ENCODE measurements at regions not wholly inside any gene's neighbourhood (a gene's known extent, or its start where the extent isn't known, plus 50 kb on each side); places are given as distances from the start of the nearest gene placed in this dataset.
"Not testable (repeated sequence)": the region's sequence is repeated elsewhere in the genome, so short reads cannot be mapped to it uniquely, and the experiment has no call there.

DNA sequence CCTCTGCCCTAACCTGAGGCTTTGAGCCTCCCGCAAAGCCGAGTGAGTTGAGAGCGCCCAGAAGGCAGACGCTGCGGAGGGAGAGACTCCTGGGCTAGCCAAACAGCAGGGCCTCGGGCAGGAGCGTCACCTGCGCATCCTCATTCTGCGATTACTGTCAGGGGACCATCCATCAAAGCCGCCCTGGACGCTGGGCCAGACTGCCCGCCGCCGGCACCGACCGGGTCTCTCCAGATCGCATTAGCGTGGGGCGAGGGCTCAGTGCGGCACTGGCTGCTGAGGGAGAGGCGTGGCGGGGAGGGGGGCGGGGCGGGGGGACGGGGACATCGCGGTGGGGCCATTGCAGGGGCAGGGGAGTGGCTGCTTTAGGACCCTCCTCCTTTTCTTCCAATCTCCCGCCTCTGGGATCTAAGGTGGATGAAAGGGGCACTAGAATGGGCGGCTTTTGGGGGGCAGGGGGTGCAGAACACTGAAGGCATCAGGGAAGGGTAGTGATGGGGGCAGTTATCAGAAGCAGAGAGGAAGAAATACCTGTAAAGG, 465.7 kb downstream of the CNTNAP3B start:
- H3K4me2 ChIP-seq (ENCODE audit: low read length) = not testable (repeated sequence)
- no CpG with 5 or more reads among the region's 29 CpGs for WGBS (ENCODE audit: extremely low coverage, insufficient coverage, low lambda C conversion rate)
- DNase-seq = peak; percentile 7

DNA sequence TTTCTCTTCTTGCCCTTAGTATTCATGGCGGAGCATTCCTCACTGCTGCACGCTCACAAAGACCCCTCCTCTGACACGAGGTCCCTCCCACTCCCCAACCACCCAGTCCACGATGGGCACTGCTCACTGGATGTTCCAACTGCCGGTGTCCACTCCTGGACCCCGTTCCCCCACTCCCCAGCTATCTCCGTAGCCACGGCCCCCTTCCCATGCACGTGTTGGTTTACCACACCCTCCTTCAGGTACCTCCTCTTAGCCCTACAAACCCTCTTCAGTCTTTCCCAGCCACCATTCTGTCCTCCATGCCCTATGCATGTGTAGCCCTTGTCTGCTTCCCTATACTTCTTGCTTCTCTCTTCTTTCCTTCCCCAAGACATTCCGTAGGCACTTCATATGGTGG, 469.6 kb upstream of the ZNG1F start:
- H3K56ac ChIP-seq (ENCODE audit: low read length); H3K36me3 ChIP-seq (ENCODE audit: control insufficient read depth, insufficient read depth, low read length); H2BK5ac ChIP-seq (ENCODE audit: low read length); H3K4me2 ChIP-seq (ENCODE audit: low read length); H3K4ac ChIP-seq (ENCODE audit: low read depth, low read length); H2BK120ac ChIP-seq (ENCODE audit: low read depth, low read length); H3K4me1 ChIP-seq (ENCODE audit: control insufficient read depth, low read depth, low read length); H4K5ac ChIP-seq (ENCODE audit: low read length); DNase-seq; H4K8ac ChIP-seq (ENCODE audit: low read depth, low read length); H3K79me1 ChIP-seq (ENCODE audit: low read length); H3K18ac ChIP-seq (ENCODE audit: low read length); H3K23ac ChIP-seq (ENCODE audit: low read length); H2BK15ac ChIP-seq (replicated peaks; ENCODE audit: low read depth); H3K27ac ChIP-seq (ENCODE audit: low read depth, low read length); H3K79me2 ChIP-seq (ENCODE audit: control insufficient read depth, insufficient read depth, low read length); H2AK5ac ChIP-seq (ENCODE audit: low read length); H3K27me3 ChIP-seq (ENCODE audit: insufficient read depth, low read length, poor library complexity); H3K4me3 ChIP-seq (ENCODE audit: low read length); H3K9ac ChIP-seq (ENCODE audit: low read length): not testable (repeated sequence)
- no CpG with 5 or more reads among the region's 10 CpGs for WGBS (ENCODE audit: extremely low coverage, insufficient coverage, low lambda C conversion rate)

More for the DNA sequence above, 465.7 kb downstream of the CNTNAP3B start:
- H3K56ac ChIP-seq (ENCODE audit: low read length); H2BK15ac ChIP-seq (replicated peaks; ENCODE audit: low read depth); H3K27ac ChIP-seq (ENCODE audit: low read depth, low read length); H4K8ac ChIP-seq (ENCODE audit: low read depth, low read length); H3K4ac ChIP-seq (ENCODE audit: low read depth, low read length); H3K4me3 ChIP-seq (ENCODE audit: low read length); H3K9ac ChIP-seq (ENCODE audit: low read length); H2BK120ac ChIP-seq (ENCODE audit: low read depth, low read length); H2AK5ac ChIP-seq (ENCODE audit: low read length); H2BK5ac ChIP-seq (ENCODE audit: low read length); H3K27me3 ChIP-seq (ENCODE audit: insufficient read depth, low read length, poor library complexity); H3K18ac ChIP-seq (ENCODE audit: low read length); H4K5ac ChIP-seq (ENCODE audit: low read length); H3K23ac ChIP-seq (ENCODE audit: low read length); H3K79me2 ChIP-seq (ENCODE audit: control insufficient read depth, insufficient read depth, low read length); H3K4me1 ChIP-seq (ENCODE audit: control insufficient read depth, low read depth, low read length); H3K79me1 ChIP-seq (ENCODE audit: low read length); H3K36me3 ChIP-seq (ENCODE audit: control insufficient read depth, insufficient read depth, low read length): not testable (repeated sequence)

DNA sequence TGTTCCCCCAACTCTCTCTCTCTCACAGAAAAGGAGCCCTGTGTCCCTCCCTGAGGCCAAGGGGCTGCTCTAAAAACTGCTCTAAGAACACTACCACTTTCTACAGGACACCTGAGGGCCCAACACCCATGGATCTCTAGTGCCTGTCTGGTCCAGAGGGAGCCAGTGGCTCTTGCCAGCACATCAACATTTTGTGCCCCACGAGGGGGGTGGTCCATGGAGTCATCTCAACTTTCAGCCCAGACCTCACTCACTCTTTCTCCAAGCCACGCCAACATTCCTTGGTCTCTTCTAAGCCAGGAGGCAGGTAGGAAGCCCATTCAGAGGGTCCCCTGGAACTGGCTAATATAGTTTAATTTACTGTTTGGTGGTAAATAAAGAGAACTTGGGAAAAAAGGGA, 469.0 kb upstream of the ZNG1F start:
- no CpG with 5 or more reads among the region's 2 CpGs for WGBS (ENCODE audit: extremely low coverage, insufficient coverage, low lambda C conversion rate)
- H3K27ac ChIP-seq (ENCODE audit: low read depth, low read length); H2BK15ac ChIP-seq (replicated peaks; ENCODE audit: low read depth): not testable (repeated sequence)

DNA sequence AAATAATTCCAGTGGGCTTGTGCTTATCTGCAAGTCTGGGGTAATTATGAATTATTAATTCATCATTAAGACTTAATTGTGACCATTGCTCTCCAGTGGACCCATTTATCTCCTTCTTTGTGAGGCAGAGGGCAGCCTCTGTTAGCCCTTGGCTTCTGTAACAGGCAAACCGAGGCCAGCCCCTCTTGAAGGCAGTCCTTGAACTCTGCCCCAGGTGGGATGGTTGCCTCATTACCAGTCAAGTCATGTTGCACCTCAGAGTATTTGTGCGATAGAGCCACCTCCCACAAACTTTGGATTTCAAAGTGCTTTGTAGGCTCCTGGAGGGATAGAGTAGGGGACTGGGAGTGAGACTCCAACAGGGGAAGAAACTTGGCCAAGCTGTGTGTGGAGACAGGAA, 468.0 kb upstream of the ZNG1F start:
- H4K8ac ChIP-seq (ENCODE audit: low read depth, low read length); H3K56ac ChIP-seq (ENCODE audit: low read length); H3K23ac ChIP-seq (ENCODE audit: low read length); H3K27ac ChIP-seq (ENCODE audit: low read depth, low read length); H4K5ac ChIP-seq (ENCODE audit: low read length); H3K79me1 ChIP-seq (ENCODE audit: low read length); H3K9ac ChIP-seq (ENCODE audit: low read length); H2BK5ac ChIP-seq (ENCODE audit: low read length); H3K4me1 ChIP-seq (ENCODE audit: control insufficient read depth, low read depth, low read length); H2BK120ac ChIP-seq (ENCODE audit: low read depth, low read length); H2BK15ac ChIP-seq (replicated peaks; ENCODE audit: low read depth); H3K4me3 ChIP-seq (ENCODE audit: low read length); H3K27me3 ChIP-seq (ENCODE audit: insufficient read depth, low read length, poor library complexity); H3K36me3 ChIP-seq (ENCODE audit: control insufficient read depth, insufficient read depth, low read length); DNase-seq; H2AK5ac ChIP-seq (ENCODE audit: low read length); H3K4ac ChIP-seq (ENCODE audit: low read depth, low read length); H3K4me2 ChIP-seq (ENCODE audit: low read length); H3K79me2 ChIP-seq (ENCODE audit: control insufficient read depth, insufficient read depth, low read length); H3K18ac ChIP-seq (ENCODE audit: low read length): not testable (repeated sequence)
- WGBS (ENCODE audit: extremely low coverage, insufficient coverage, low lambda C conversion rate) = no CpG with 5 or more reads among the region's 2 CpGs

More for the DNA sequence above, 469.0 kb upstream of the ZNG1F start:
- not testable (repeated sequence) for H3K79me2 ChIP-seq (ENCODE audit: control insufficient read depth, insufficient read depth, low read length); H3K79me1 ChIP-seq (ENCODE audit: low read length); H3K36me3 ChIP-seq (ENCODE audit: control insufficient read depth, insufficient read depth, low read length); H3K27me3 ChIP-seq (ENCODE audit: insufficient read depth, low read length, poor library complexity); H2BK120ac ChIP-seq (ENCODE audit: low read depth, low read length); H2AK5ac ChIP-seq (ENCODE audit: low read length); DNase-seq; H2BK5ac ChIP-seq (ENCODE audit: low read length); H3K4me3 ChIP-seq (ENCODE audit: low read length); H3K9ac ChIP-seq (ENCODE audit: low read length); H3K23ac ChIP-seq (ENCODE audit: low read length); H3K4me2 ChIP-seq (ENCODE audit: low read length); H4K5ac ChIP-seq (ENCODE audit: low read length); H3K56ac ChIP-seq (ENCODE audit: low read length); H3K4me1 ChIP-seq (ENCODE audit: control insufficient read depth, low read depth, low read length); H3K4ac ChIP-seq (ENCODE audit: low read depth, low read length); H3K18ac ChIP-seq (ENCODE audit: low read length); H4K8ac ChIP-seq (ENCODE audit: low read depth, low read length)

DNA sequence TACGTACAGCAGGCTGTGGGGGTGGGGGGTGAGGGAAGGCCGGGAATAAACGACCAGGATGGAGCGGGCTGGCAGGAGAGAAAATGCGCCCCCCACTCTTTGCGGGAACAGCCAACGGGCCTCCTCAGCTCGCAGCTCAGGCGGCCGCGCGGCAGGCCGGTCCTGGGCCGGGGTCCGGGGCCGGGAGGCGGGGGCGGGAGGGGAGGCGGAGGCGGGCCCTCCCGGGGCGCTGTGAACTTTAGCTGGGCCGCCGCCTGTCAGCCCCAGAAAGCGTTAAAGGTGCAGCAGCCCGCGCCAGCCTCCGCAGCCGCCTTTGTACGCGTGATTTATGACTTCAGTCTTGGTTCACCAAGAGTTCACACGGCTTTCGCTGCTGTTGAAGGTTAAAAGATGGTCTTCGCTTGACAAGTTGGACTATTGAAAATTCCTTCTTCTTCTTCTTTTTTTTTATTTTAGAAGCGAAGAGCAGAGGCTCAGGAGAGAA, 466.0 kb upstream of the ZNG1F start:
- not testable (repeated sequence) for H3K18ac ChIP-seq (ENCODE audit: low read length); H4K5ac ChIP-seq (ENCODE audit: low read length); H3K27me3 ChIP-seq (ENCODE audit: insufficient read depth, low read length, poor library complexity); H3K56ac ChIP-seq (ENCODE audit: low read length); H2AK5ac ChIP-seq (ENCODE audit: low read length); H3K4me3 ChIP-seq (ENCODE audit: low read length); H4K8ac ChIP-seq (ENCODE audit: low read depth, low read length); H3K36me3 ChIP-seq (ENCODE audit: control insufficient read depth, insufficient read depth, low read length); H3K9ac ChIP-seq (ENCODE audit: low read length); H3K4me2 ChIP-seq (ENCODE audit: low read length); H3K23ac ChIP-seq (ENCODE audit: low read length); H3K4ac ChIP-seq (ENCODE audit: low read depth, low read length); H2BK5ac ChIP-seq (ENCODE audit: low read length); H3K4me1 ChIP-seq (ENCODE audit: control insufficient read depth, low read depth, low read length); H3K79me2 ChIP-seq (ENCODE audit: control insufficient read depth, insufficient read depth, low read length); H2BK120ac ChIP-seq (ENCODE audit: low read depth, low read length); H3K27ac ChIP-seq (ENCODE audit: low read depth, low read length); H2BK15ac ChIP-seq (replicated peaks; ENCODE audit: low read depth); H3K79me1 ChIP-seq (ENCODE audit: low read length)
- DNase-seq = peak; percentile 0
- no CpG with 5 or more reads among the region's 35 CpGs for WGBS (ENCODE audit: extremely low coverage, insufficient coverage, low lambda C conversion rate)

DNA sequence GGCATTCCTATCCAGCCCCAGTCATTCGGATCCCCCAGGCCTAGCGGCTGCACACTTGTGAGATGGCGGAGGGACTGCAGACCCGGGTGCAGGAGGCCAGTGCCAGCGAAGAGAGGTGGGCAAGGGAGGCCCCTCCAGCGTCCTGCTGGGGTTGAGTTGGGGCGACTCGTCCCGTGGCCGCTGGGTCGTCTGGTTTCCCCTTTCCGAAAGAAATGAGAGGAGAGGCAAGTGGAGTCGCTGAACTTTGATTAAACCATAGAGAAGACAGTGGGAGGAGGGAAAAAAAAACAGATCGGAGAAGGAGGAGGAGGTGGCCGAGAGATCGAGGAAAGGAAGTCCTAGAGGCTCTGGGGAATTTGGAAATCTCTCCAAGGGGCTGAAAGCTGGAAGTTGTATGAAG, 465.2 kb upstream of the ZNG1F start:
- not testable (repeated sequence) for H3K79me2 ChIP-seq (ENCODE audit: control insufficient read depth, insufficient read depth, low read length); H3K23ac ChIP-seq (ENCODE audit: low read length); H3K18ac ChIP-seq (ENCODE audit: low read length); H3K27ac ChIP-seq (ENCODE audit: low read depth, low read length); H3K27me3 ChIP-seq (ENCODE audit: insufficient read depth, low read length, poor library complexity); H3K4me1 ChIP-seq (ENCODE audit: control insufficient read depth, low read depth, low read length); H2AK5ac ChIP-seq (ENCODE audit: low read length); H3K79me1 ChIP-seq (ENCODE audit: low read length); H3K4me2 ChIP-seq (ENCODE audit: low read length); H3K4ac ChIP-seq (ENCODE audit: low read depth, low read length); H4K5ac ChIP-seq (ENCODE audit: low read length); H4K8ac ChIP-seq (ENCODE audit: low read depth, low read length); H2BK15ac ChIP-seq (replicated peaks; ENCODE audit: low read depth); H3K9ac ChIP-seq (ENCODE audit: low read length); H3K4me3 ChIP-seq (ENCODE audit: low read length); H2BK120ac ChIP-seq (ENCODE audit: low read depth, low read length); H3K56ac ChIP-seq (ENCODE audit: low read length); H3K36me3 ChIP-seq (ENCODE audit: control insufficient read depth, insufficient read depth, low read length); H2BK5ac ChIP-seq (ENCODE audit: low read length)
- no CpG with 5 or more reads among the region's 16 CpGs for WGBS (ENCODE audit: extremely low coverage, insufficient coverage, low lambda C conversion rate)
- peak; percentile 4 for DNase-seq
